GM21825 (cell line): ENCODE measurements at regions not wholly inside any gene's neighbourhood (a gene's known extent, or its start where the extent isn't known, plus 50 kb on each side); places are given as distances from the start of the nearest gene placed in this dataset.

Experiments
- ATAC-seq: cut with Tn5 transposase; IDR thresholded peaks from one replicate; pipeline ENCODE4 v1.9.1; 2021; ENCODE audit warnings: mild to moderate bottlenecking, moderate library complexity; ENCODE audit not compliant: unreplicated experiment

DNA sequence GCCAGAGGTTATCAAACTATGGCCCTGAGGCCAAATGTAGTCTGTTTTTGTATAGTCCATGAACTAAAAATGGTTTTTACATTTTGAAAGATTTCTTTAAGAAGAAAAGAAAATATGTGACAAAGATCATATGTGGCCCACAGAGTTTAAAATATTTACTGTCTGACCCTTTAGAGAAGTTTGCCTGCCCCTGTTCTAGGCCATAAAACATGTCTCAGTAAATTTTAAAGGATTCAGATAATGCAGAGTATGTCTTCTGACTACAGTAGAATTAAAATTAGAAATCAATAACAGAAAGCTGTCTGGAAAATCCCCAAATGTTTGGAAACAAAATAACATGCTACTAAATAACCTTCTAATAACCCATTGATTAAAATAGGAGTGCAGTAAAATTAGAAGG is 86.3 kb downstream of the KCNRG start:
- ATAC-seq = no peak

GRCh38 chr13:50104493-50104892 is 89.2 kb downstream of the KCNRG start:
- ATAC-seq = no peak

DNA sequence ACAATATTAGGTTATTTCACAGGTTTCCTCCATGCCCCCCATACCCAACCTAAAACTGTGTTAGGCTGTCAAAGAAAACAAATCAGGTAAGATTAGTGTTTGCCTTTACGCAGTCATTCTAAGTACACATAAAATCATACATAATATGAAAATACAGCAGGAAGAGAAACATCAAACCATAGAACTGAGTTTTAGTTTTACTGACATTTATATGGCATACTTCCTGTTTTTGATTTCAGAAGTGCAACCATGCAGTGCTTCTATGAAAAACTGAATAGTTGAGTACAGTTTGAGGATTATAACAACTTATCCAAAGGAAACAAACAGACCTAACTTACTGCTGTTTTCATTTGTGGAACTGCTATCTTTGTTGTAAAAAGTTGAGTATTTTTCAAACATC is 91.3 kb downstream of the KCNRG start:
- peak; percentile 83 for ATAC-seq

DNA sequence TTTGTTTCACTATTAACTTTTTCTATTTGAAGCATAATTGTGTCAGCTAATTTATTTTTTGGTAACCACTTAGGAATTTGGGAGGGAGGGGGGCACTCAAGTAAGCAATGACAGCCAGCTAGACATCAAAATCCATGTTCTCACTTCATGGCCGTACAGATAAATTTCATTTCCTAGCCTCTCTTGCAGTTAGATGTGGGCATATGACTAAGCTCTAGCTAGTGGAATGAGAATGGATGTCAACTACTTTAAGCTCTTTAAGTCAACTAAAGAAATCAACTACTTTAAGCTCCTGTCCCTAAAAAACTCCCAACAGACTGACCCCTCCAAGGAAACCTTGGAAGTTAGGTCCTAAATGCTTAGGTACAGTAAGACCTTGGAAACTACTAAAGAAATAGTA is 92.0 kb downstream of the KCNRG start:
- ATAC-seq = no peak

GRCh38 chr13:50114961-50115360 is 99.7 kb downstream of the KCNRG start:
- ATAC-seq = no peak

DNA sequence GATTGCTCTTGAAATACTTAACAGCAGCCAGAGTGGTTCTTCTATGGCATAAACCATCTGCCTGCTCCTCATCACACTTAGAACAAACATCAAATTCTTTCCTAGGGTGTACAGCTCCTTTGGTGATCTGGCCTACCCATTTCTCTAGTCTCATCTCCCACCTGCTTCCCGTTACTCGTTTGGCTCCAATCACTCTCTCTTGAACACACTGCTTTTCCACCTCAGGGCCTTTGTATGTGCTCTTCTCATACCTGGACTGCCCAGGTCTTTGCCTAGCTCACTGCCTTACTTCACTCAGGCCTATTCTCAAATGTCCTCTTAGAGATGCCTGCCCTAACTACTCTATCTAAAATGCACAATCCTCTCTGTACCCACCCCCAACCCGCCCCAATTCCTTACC is 100.5 kb downstream of the KCNRG start:
- no peak for ATAC-seq

DNA sequence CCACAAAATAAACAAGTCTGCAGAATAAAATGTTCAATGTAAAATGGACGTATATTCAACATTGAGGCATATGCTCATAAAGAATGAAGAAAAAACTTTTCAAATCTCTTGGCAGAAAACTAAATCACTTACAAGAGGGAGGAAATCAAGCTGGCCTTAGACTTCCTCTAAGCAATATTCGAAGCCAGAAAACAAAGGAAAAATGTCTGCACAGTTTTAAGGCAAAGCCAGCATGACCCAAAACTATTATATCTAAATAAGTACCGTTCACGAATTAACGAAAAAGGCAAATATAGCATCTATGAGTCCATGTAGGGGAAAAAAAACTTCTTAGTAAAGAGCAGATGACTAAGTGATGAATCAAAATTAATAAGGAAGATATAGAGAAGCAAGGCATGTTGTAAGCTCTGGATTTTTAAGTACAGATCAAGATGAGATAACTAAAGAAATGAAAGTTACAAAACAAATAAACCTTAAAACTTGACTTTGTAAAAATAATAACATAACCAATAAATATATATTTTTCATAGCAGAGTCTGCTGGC is 101.3 kb downstream of the KCNRG start:
- ATAC-seq = no peak

DNA sequence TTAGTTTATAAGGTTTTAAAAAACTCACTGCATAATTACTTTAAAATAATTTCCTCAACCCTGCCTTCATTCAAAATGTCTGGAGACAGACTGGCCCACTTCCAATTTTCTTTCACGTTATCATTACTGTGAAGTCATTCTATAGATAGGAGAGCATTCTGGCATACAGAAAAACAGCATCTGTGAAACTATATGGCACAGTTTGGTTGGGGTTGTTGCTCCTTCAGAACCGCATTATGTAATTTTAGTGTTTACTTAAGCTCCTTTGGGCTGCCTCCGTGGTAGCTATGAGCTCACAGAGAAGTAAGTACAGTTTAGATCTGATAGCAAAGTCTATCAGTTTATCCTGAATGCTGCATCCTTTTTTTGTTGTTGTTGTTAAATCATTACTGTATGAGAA is 104.3 kb downstream of the KCNRG start:
- ATAC-seq = no peak

- ATAC-seq = no peak
Observed at GRCh38 chr13:50122455-50122854, 107.2 kb downstream of the KCNRG start.

GRCh38 chr13:50123002-50123401 is 107.8 kb downstream of the KCNRG start:
- no peak for ATAC-seq

DNA sequence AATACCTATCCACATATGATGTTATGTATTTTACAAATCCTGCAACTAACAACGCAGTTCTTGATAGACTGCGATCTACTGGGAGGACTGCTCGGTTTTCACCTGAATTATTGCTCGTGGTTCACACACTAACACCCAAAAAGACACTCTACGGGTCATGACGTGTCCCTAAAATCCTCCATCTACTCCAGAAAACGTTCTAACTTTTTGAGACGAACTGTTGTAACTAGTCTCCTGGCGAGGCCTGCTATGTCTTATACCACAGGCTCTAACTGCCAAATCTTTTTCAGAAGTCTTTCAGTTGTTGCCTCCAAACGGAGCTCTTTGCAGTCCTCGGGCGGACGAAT is 108.2 kb downstream of the KCNRG start:
- no peak for ATAC-seq

DNA sequence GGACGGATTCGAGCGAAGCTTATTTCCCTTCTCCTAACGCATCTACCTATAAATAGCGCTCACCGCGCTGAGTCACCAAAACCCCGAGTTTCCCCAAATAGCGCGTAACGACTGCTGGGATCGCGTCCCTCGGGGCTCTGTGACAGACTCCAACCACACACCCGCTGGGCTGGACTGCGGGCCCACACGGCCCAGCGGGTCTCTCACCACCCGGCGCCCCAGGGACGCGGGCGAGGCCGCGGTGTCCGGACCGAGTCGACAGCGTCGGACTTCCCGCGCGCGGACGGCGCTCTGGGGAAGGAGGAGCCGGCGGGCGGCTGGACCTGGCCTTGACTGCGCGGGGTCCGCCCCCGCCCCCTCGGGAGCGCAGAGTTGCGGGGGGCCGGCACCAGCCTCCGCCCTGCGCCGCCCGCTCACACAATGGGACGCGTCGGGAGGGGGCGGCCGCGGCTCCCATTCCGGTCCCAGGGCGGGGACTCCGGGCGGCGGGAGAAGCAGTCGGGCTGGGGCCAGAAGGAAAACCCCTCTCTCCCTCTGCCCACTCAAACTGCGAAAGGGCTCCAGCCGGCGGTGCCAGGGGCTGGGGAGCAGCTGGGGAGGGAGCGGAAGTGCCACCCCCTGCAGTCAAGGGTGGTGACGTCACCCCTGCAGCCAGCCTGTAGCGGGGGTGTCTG is 108.8 kb downstream of the KCNRG start:
- peak; percentile 59 for ATAC-seq

DNA sequence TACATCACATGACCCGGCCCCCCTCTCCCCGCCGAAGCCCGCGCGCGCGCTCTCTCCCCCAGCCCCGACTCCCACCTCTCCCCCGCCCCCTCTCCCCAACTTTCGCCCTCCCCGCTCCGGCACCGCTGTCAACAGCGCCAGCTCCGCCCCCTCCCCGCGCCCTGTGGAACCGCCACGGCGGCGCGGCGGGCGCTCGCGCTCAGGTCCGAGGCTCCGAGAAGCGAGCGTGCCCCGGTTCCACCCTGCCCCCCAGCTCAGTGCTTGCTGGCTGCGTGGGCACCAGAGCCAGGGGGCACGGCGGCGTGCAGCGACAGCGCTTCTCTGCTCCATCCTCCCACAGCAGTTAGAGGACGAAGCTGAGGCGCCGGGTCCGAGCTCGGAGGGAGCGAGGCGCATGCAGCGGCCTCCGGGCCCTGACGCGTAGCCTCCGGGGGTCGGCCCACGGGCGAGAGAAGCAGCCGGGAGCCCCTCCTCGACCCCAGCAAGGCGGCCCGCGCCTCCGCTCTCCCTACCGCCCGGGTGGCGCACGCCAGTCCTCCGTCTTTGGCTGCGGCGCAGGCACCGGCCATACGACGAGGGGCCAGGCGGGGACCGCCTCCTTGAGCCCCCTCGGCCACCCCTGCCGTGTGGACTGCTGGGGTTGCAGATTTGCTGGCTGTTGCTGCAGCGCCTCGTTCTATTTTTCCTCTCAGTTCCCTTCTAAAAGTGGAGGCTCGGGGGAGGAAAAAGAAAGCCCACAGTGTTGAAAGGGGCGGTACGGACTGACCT is 109.5 kb downstream of the KCNRG start:
- ATAC-seq = peak; percentile 11

GRCh38 chr13:50125304-50125553 is 110.0 kb downstream of the KCNRG start:
- ATAC-seq = peak; percentile 1

GRCh38 chr13:50125554-50126262 is 110.5 kb downstream of the KCNRG start:
- peak; percentile 13 for ATAC-seq

GRCh38 chr13:50126263-50126992 is 111.2 kb downstream of the KCNRG start:
- ATAC-seq = no peak

DNA sequence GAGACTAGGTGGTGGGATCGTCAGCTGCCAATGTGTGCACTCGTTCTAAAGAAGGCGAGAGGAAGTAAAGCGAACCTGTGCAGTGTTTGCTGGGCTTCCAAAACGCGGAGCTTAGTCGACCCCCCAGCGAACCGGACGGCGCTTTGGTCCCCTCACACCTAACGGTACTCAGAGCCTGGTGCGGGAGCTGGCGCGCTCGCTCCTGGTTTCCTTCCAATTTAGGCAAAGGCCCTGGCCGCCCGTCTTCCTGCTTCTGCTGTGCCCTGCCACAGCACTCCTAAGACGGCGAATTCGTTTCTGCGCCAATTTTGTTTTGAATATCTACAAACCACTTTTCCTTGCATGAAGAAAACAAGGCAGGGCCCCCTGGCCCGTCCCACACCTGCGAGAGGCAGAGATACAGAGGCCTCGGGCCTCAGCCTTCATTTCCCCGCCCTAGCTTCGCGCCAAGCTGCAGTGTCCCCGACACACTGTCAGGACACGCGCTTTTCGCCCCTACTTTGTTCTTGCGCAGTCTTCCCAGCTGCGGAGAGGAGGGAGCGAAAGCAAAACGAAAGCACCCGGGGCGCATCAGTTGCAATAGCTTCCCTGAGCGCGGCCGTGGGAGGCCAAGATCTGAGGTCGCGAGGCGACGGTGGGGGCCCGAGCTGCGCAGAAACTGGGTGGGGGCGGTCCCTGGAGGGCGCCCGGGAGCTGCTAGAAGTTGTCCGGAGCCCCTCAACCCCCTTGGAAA is 111.9 kb downstream of the KCNRG start:
- ATAC-seq = no peak

DNA sequence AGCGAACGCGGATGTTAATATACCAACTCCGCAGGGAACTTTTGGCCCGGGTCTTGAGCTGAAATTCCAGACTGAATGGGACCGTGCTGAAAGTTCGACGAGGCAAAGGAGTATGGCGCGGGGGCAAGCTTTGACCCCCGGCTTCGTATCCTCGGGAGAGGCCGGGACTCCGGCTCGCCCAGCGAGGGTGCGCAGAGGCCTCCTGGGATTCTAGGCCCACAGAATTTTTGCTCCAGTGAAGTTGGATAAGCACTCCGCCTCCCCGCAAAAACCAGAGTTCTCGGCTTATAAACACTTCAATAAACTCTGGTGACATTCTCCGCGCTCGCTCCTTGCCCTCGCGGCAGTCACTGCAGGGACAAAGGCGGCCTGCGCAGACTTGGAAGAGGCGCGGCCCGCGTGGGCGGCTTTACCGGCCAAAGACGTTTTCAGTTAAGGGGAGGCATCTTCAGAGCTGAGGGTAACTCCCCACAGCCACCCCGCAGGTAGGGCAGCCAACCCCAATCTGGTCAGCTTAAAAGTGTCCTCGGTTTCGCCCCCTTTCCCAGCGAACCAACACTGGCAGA is 112.6 kb downstream of the KCNRG start:
- no peak for ATAC-seq

GRCh38 chr13:50128428-50128931 is 113.2 kb downstream of the KCNRG start:
- ATAC-seq = no peak

GRCh38 chr13:50129081-50129705 is 113.9 kb downstream of the KCNRG start:
- ATAC-seq = no peak
